Glutamatergic neuron (in vitro differentiated cells): ENCODE measurements at regions not wholly inside any gene's neighbourhood (a gene's known extent, or its start where the extent isn't known, plus 50 kb on each side); places are given as distances from the start of the nearest gene placed in this dataset.

Experiments used
- DNase-seq: peaks from one replicate; pipeline ENCODE4 v3.0.0; 2022
- H3K27ac Mint-ChIP-seq: one replicate; pipeline ENCODE4 v1.8.0; 2020; ENCODE audit warnings: mild to moderate bottlenecking, mixed read lengths, inconsistent platforms; ENCODE audit not compliant: unreplicated experiment
- H3K27me3 Mint-ChIP-seq: one replicate; pipeline ENCODE4 v1.8.0; 2020; ENCODE audit warnings: mild to moderate bottlenecking, moderate library complexity, mixed read lengths, inconsistent platforms; ENCODE audit not compliant: unreplicated experiment
- H3K36me3 Mint-ChIP-seq: one replicate; pipeline ENCODE4 v1.8.0; 2020; ENCODE audit warnings: mild to moderate bottlenecking, mixed read lengths, inconsistent platforms; ENCODE audit not compliant: unreplicated experiment
- H3K4me1 Mint-ChIP-seq: one replicate; pipeline ENCODE4 v1.8.0; 2020; ENCODE audit warnings: mild to moderate bottlenecking, low read depth, mixed read lengths, inconsistent platforms; ENCODE audit not compliant: unreplicated experiment
- H3K4me3 Mint-ChIP-seq: one replicate; pipeline ENCODE4 v1.8.0; 2020; ENCODE audit warnings: mild to moderate bottlenecking, mixed read lengths, inconsistent platforms; ENCODE audit not compliant: unreplicated experiment
- H3K9me3 Mint-ChIP-seq: one replicate; pipeline ENCODE4 v1.8.0; 2020; ENCODE audit warnings: mild to moderate bottlenecking, moderate library complexity, mixed read lengths, inconsistent platforms; ENCODE audit not compliant: unreplicated experiment
- TF ChIP-seq, protein P1 (sequence below): fragments of 200-600 bp; sonication (generic); IDR thresholded peaks from one replicate; pipeline ENCODE4 v1.5.0; 2021; ENCODE audit not compliant: partially characterized antibody, unreplicated experiment

DNA sequence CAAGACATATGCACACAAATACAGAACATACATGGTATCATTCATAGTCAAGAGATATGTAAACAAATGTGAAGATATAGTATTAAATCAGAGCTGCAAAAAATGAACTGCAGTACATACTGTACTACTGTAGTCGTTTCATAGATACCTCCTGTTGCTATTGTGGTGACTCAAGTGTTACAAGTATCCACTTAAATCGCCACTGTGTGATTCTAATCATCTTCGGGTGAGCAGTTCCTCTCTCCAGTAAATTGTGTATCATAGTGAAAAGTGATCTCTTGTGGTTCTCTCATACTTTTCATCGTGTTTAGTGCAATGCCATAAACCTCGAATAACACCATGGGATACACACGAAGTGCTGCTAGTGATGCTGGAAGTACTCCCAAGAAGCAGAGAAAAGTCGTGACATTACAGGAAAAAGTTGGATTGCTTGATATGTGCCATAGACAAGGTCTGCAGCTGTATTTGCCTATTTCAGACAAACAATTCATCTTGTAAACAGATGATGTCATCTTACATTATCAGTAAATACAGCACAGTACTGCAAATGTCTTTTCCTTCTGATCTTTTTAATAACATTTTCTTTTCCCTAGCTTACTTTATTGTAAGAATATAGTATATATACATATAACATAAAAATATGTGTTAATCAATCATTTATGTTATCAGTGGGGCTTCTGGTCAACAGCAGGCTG lies 222.2 kb downstream of the BCL11A start:
- no peak for DNase-seq
- no peaks in the 10 kb centered on the region for H3K36me3 Mint-ChIP-seq
- H3K4me3 Mint-ChIP-seq = no peak overlapping the region
- H3K27me3 Mint-ChIP-seq = peaks cover 5% of the 10 kb centered on the region
- peaks cover 10% of the 10 kb centered on the region for H3K4me1 Mint-ChIP-seq
- no peak overlapping the region for H3K27ac Mint-ChIP-seq
- TF ChIP-seq, protein P1, sequence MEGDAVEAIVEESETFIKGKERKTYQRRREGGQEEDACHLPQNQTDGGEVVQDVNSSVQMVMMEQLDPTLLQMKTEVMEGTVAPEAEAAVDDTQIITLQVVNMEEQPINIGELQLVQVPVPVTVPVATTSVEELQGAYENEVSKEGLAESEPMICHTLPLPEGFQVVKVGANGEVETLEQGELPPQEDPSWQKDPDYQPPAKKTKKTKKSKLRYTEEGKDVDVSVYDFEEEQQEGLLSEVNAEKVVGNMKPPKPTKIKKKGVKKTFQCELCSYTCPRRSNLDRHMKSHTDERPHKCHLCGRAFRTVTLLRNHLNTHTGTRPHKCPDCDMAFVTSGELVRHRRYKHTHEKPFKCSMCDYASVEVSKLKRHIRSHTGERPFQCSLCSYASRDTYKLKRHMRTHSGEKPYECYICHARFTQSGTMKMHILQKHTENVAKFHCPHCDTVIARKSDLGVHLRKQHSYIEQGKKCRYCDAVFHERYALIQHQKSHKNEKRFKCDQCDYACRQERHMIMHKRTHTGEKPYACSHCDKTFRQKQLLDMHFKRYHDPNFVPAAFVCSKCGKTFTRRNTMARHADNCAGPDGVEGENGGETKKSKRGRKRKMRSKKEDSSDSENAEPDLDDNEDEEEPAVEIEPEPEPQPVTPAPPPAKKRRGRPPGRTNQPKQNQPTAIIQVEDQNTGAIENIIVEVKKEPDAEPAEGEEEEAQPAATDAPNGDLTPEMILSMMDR = no peak
- no peaks in the 10 kb centered on the region for H3K9me3 Mint-ChIP-seq

DNA sequence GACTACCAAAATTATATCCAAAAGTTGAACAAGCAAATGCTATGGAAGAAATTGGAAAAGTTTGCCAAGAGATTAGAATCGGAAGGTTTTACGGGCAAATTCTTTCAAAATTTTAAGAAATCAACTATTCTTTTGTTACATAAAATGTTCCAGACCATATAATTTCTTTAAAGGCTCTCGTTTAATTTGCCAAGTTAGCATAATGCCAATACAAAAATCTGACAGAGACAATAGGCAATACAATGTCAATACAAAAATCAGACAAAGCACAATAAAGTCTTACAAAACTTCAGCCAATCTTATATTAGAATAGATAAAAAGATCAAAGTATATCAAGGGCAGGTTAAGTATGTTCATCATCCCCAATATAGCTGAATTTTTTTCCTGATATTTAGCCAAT lies 224.2 kb downstream of the BCL11A start:
- H3K27me3 Mint-ChIP-seq = peaks cover 5% of the 10 kb centered on the region
- DNase-seq = no peak
- no peak overlapping the region for H3K4me3 Mint-ChIP-seq
- no peak overlapping the region for H3K27ac Mint-ChIP-seq
- H3K36me3 Mint-ChIP-seq = no peaks in the 10 kb centered on the region
- TF ChIP-seq, protein P1 = no peak
- H3K4me1 Mint-ChIP-seq = peaks cover 13% of the 10 kb centered on the region
- H3K9me3 Mint-ChIP-seq = no peaks in the 10 kb centered on the region

DNA sequence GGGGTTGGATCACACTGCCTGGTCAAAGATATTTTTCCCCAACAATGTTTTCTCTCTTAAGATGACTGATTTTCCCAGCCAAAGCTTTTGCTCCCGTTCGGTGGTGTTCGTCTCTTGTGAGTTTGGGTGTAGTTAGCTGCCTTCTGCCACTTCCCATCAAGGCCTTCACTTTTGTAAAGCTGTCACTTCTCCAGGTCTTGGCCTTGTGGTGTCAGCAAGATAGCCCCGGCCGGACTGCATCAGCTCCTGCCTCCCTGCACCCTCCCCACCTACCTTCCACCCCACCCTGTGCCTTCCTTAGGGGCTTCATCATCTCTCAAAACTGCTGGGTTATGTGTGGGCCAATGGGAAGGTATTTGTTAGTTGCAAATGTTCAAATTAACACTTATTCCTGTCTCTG lies 228.9 kb downstream of the BCL11A start:
- peak overlapping the region; percentile 31 for H3K27ac Mint-ChIP-seq
- peaks cover 3% of the 10 kb centered on the region for H3K27me3 Mint-ChIP-seq
- TF ChIP-seq, protein P1 = no peak
- H3K4me3 Mint-ChIP-seq = no peak overlapping the region
- peaks cover 51% of the 10 kb centered on the region for H3K4me1 Mint-ChIP-seq
- DNase-seq = no peak
- no peaks in the 10 kb centered on the region for H3K36me3 Mint-ChIP-seq
- H3K9me3 Mint-ChIP-seq = peaks cover 2% of the 10 kb centered on the region

DNA sequence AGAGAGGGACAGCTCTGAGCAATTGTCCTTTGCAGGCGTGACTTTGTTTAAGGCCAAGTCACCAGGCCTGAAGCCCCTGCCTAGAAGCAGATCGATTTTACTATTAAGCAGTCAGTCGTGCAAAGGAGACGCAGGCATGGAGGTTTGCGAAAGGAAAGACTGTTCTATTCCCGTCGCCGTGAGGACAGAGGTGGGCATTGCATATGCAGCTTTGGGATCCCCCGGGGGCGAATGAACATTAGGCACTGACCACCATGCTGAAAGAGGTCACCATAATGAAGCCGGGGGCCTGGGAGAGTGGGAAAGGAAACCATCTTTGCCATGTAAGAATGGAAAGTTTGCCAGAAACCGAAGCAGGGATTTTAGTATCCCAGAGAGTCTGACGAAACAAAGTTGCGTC lies 231.6 kb downstream of the BCL11A start:
- H3K36me3 Mint-ChIP-seq = no peaks in the 10 kb centered on the region
- TF ChIP-seq, protein P1 = peak; percentile 33
- peaks cover 5% of the 10 kb centered on the region for H3K27me3 Mint-ChIP-seq
- DNase-seq = peak; percentile 60
- H3K9me3 Mint-ChIP-seq = peaks cover 2% of the 10 kb centered on the region
- H3K4me1 Mint-ChIP-seq = peaks cover 54% of the 10 kb centered on the region
- H3K4me3 Mint-ChIP-seq = peak overlapping the region; percentile 77
- H3K27ac Mint-ChIP-seq = peak overlapping the region; percentile 90

DNA sequence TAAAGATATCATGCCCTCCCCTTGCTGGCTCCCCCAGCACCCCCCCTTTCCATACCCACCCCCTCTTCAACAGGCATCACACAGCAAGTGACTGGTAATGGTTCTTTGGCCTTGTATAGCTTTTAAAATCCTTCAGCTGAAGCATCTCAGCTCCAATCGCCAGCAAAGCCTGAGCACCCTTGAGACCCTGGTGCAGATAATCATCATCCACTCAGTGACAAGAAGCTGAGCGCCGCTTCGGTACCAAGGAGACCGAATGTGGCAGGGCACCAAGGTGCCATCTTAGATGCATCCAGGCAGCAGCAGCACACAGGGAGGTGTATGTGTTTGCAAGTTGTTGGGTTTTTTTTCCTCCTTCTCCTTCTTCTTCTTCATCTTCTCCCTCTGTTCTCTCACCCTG lies 232.7 kb downstream of the BCL11A start:
- Mint-ChIP-seq H3K9me3 (peaks cover 2% of the 10 kb centered on the region), H3K27me3 (peaks cover 5% of the 10 kb centered on the region), H3K4me1 (peaks cover 59% of the 10 kb centered on the region), H3K36me3 (no peaks in the 10 kb centered on the region), H3K27ac (peak overlapping the region; percentile 90), H3K4me3 (peak overlapping the region; percentile 75)
- DNase-seq = no peak
- TF ChIP-seq, protein P1 = no peak
